ENCODE measurements at regions not wholly inside any gene's neighbourhood (a gene's known extent, or its start where the extent isn't known, plus 50 kb on each side); places are given as distances from the start of the nearest gene placed in this dataset.
A peak's percentile ranks its signal among the peaks of the same experiment; 100 is the strongest.
"Not testable (repeated sequence)": the region's sequence is repeated elsewhere in the genome, so short reads cannot be mapped to it uniquely, and the experiment has no call there.

GRCh38 chr1:232134365-232134764 is 495.6 kb downstream of the SIPA1L2 start:
- no peak for DNase-seq (ENCODE audit: low spot score)

- no peak for DNase-seq (ENCODE audit: low spot score)
Measured at GRCh38 chr1:232132572-232132971, 497.4 kb downstream of the SIPA1L2 start.

DNA sequence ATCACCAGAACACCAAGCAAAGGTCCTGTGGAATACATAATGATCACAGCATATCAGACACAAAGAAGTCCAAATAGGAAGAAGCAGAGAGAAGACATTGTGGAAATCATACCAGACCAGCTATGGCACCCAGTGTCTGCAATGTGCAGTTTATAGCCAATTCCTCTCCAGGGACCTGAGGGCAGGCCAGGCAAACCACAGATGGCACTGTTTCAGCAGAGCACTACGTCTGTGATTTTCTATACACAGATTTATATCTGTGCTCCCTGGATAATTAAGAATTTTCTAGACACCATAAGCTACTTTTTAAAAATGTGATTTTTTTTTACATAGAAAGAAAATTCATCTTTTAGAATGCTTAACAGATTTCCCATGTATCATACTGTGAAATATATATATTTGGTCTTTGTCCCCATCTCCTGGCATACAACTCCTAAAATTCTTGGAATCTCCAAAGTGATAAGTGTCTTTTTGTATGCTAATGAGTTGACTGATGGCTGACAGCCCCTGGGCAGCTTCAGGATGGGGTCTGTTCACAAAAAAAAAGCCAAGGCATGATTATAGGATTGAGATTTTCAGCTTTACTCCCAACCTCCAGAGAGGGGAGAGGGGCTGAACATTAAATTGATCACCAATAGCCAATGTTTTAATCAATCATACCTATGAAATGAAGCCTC is 498.1 kb downstream of the SIPA1L2 start:
- DNase-seq (ENCODE audit: low spot score): no peak

- DNase-seq (ENCODE audit: low spot score): no peak
Measured at GRCh38 chr1:232130815-232131480, 499.0 kb downstream of the SIPA1L2 start.

DNA sequence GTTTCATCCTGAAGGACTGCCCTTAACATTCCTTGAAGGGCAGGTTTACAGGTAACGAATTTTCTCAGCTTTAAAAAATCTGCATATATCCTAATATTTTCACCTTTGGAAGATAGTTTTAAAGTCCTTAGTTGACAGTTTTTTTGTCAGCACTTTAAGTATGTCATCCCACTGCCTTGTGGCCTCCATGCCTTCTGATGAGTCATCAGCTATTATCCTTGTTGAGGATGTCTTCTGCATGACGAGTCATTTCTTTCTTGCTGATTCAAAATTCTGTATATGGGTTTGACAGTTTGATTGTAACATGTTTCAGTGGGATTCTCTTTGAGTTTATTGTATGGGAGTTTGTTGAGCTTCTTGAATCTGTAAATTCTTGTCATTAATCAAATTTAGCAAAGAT is 500.6 kb downstream of the DISC1 start:
- DNase-seq (ENCODE audit: low spot score): peak; percentile 51

- DNase-seq (ENCODE audit: low spot score): no peak
Measured at GRCh38 chr1:232123775-232124659, 497.4 kb downstream of the DISC1 start.

- not testable (repeated sequence) for DNase-seq (ENCODE audit: low spot score)
Measured at GRCh38 chr1:232117903-232118302, 491.3 kb downstream of the DISC1 start.

DNA sequence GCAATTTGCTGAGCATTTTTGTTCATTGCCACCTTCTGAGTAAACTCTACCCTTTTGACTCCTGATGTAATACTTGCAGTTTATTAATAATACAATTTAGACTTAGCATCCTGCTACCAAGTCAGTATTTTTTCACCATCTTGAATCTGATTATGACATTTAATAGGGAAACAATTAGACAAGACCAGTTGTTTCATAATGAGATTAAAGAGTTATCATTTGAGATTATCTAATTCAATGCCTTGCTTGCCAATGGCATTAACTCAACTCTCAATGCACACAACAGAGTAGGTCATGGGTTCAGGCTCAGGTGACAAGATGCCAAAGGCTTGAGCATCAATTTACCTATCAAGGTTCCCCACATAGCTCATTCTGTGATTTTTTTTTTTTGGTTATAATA is 488.4 kb downstream of the DISC1 start:
- no peak for DNase-seq (ENCODE audit: low spot score)

GRCh38 chr1:232112076-232112475 is 485.5 kb downstream of the DISC1 start:
- no peak for DNase-seq (ENCODE audit: low spot score)

DNA sequence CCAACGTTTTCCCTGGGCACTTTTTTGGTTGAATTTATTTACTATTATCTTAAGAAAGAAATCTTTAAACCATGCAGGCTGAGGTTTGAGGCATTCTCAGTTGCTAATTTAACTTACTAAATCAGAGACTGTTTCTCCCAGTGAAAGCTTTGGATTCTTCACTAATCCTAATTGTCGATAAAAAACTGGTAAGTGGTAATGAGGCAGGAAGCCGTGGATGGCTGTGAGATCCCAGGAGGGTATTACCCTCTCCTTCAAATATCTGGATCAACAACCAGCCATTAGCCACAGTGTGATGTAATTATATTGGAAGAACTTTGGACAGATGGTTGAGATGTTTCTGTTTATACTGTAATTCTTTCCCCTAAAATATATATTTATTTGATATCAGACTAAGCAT is 485.0 kb downstream of the DISC1 start:
- DNase-seq (ENCODE audit: low spot score): no peak

GRCh38 chr1:232110281-232111090 is 483.9 kb downstream of the DISC1 start:
- DNase-seq (ENCODE audit: low spot score): no peak

DNA sequence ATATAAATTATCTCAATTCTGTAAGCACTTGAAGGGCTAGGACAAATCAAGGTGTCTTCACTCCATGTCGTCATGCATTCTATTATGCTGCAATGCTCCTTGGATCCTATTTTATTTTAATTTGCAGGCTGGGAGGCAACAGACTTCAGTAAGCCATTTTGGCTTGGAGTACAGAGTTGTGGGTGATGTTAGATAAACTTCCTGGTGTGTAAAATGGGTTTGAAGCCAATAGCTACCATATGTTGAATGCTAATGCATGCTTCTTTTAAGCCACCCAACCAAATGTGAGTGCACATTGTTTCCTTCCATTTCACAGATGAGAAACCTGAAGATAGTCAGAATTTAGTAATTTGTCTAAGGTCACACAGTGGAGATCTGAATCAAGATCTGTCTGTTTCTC is 482.8 kb downstream of the DISC1 start:
- no peak for DNase-seq (ENCODE audit: low spot score)

DNA sequence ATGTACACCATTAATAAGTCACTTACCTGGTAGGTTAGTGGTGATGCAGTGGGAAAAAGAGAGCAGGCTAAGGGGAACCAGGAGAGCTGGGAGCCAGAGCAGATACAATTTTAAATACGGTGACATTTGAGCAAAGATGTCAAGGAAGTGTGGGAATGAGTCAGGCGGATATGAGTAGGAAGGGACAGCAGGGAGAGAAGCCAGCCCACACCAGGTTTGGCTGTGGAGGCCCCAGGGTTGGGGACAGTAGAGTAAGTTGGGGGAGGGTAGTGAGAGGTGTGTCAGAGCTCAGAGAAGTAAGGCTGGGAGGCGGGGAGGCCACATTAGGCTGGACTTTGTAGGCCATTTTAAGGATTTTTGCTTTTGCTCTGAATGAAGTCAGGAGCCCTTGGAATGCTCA is 482.0 kb downstream of the DISC1 start:
- DNase-seq (ENCODE audit: low spot score): no peak

DNA sequence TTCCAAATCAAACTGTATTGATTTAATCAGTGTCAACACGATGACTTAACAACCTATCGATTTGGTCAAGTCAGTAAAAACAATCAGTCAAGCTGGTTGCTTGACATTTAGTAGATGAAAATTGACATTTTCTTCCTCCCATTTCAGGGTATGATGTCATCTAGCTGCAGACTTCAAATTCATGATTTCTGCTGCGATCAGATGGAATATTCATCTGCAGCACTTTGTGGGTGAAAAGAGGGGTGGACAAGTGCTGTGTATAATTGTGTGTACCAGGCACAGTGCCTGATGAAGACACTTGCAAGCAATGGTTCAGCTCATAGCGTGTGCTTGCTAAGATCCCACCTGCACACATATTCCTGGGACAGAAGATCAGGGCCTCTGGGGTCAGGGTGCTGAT is 479.8 kb downstream of the DISC1 start:
- no peak for DNase-seq (ENCODE audit: low spot score)

- no peak for DNase-seq (ENCODE audit: low spot score)
Measured at GRCh38 chr1:232105561-232105960, 479.0 kb downstream of the DISC1 start.

DNA sequence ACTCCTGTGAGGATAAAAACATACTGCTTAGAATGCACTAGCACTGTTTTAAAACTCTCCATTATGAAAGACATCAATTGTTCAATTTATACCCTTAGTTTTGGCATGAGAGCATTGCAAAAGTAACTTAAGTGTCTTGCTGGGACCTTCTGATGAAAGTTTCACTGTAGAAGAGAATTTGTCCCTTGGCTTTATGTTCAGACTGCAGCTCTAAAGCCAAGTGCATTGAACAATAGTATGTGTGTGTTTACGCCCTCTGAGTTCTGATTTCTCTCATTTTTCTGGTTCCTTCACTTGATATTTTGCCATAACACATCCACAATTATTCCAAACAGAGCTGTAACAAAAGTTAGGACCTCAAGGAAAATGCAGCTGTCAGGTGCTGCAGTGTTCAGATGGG is 474.6 kb downstream of the DISC1 start:
- DNase-seq (ENCODE audit: low spot score): no peak

- DNase-seq (ENCODE audit: low spot score): no peak
Measured at GRCh38 chr1:232096751-232097150, 470.2 kb downstream of the DISC1 start.

Measured in COLO829 (cell line).